GM23338 (cell line): ENCODE measurements at regions not wholly inside any gene's neighbourhood (a gene's known extent, or its start where the extent isn't known, plus 50 kb on each side); places are given as distances from the start of the nearest gene placed in this dataset.

Experiments used
- ATAC-seq: fragments of 200-7000 bp; cut with Tn5 transposase; 3 replicates; pipeline ENCODE4 v1.9.1; 2020
- DNase-seq: peaks from one replicate; pipeline ENCODE4 v3.0.0-alpha.2; 2015; ENCODE audit warnings: low spot score
- H2AFZ ChIP-seq: fragments of 200-600 bp; sonication (generic); 2 replicates; pipeline ENCODE4 v1.8.0; 2016; ENCODE audit warnings: antibody characterized with exemption, mild to moderate bottlenecking, moderate library complexity
- H3F3A ChIP-seq: fragments of 200-600 bp; sonication (generic); replicated peaks from 2 replicates; pipeline ENCODE4 v1.8.0; 2017; ENCODE audit warnings: antibody characterized with exemption, mixed run types, low read depth
- H3K27ac ChIP-seq: fragments of 200-600 bp; sonication (generic); 2 replicates; pipeline ENCODE4 v1.6.1; 2016; ENCODE audit warnings: low read depth
- H3K27me3 ChIP-seq: fragments of 200-600 bp; sonication (generic); 2 replicates; pipeline ENCODE4 v1.8.0; 2016; ENCODE audit warnings: mild to moderate bottlenecking, mixed run types, moderate library complexity; ENCODE audit not compliant: insufficient read depth
- H3K36me3 ChIP-seq: fragments of 200-600 bp; sonication (generic); 2 replicates; pipeline ENCODE4 v1.8.0; 2016; ENCODE audit warnings: mild to moderate bottlenecking; ENCODE audit not compliant: insufficient read depth
- H3K4me1 ChIP-seq: fragments of 200-600 bp; sonication (generic); 2 replicates; pipeline ENCODE4 v1.8.0; 2016; ENCODE audit warnings: mild to moderate bottlenecking, moderate library complexity; ENCODE audit not compliant: insufficient read depth
- H3K4me2 ChIP-seq: fragments of 200-600 bp; sonication (generic); 2 replicates; pipeline ENCODE4 v1.7.1; 2017; ENCODE audit warnings: mixed run types
- H3K4me3 ChIP-seq: fragments of 200-600 bp; sonication (generic); 2 replicates; pipeline ENCODE4 v1.6.1; 2016; ENCODE audit warnings: mixed run types
- H3K79me2 ChIP-seq: fragments of 200-600 bp; sonication (generic); replicated peaks from 2 replicates; pipeline ENCODE4 v1.8.0; 2017; ENCODE audit warnings: mild to moderate bottlenecking; ENCODE audit not compliant: insufficient read depth
- H3K9me2 ChIP-seq: fragments of 200-600 bp; sonication (generic); 2 replicates; pipeline ENCODE4 v1.8.0; 2017; ENCODE audit not compliant: insufficient read depth
- H4K20me1 ChIP-seq: fragments of 200-600 bp; sonication (generic); replicated peaks from 2 replicates; pipeline ENCODE4 v1.8.0; 2017; ENCODE audit warnings: mild to moderate bottlenecking; ENCODE audit not compliant: insufficient read depth
- H3K27ac Mint-ChIP-seq: 2 replicates; pipeline ENCODE4 v1.8.0; 2020; ENCODE audit warnings: inconsistent platforms, mild to moderate bottlenecking, moderate library complexity, mixed read lengths
- H3K27me3 Mint-ChIP-seq: 3 replicates; pipeline ENCODE4 v1.8.0; 2022; ENCODE audit warnings: low read depth, mild to moderate bottlenecking, moderate library complexity, mixed read lengths, inconsistent platforms; ENCODE audit not compliant: insufficient read depth, poor library complexity
- H3K36me3 Mint-ChIP-seq: 3 replicates; pipeline ENCODE4 v1.8.0; 2021; ENCODE audit warnings: low read depth, mild to moderate bottlenecking, inconsistent platforms, moderate library complexity, mixed read lengths
- H3K4me1 Mint-ChIP-seq: 3 replicates; pipeline ENCODE4 v1.8.0; 2020; ENCODE audit warnings: mild to moderate bottlenecking, inconsistent platforms, mixed read lengths
- H3K4me3 Mint-ChIP-seq: 3 replicates; pipeline ENCODE4 v1.8.0; 2021; ENCODE audit warnings: moderate library complexity, mild to moderate bottlenecking, inconsistent platforms, mixed read lengths
- H3K9me3 Mint-ChIP-seq: 3 replicates; pipeline ENCODE4 v1.8.0; 2020; ENCODE audit warnings: moderate library complexity, mild to moderate bottlenecking, inconsistent platforms, mixed read lengths
- CREB1 ChIP-seq: fragments of 250-450 bp; sonication (Bioruptor Pico); IDR thresholded peaks from 2 replicates; pipeline ENCODE4 v1.5.0; 2020; ENCODE audit warnings: low read depth, mild to moderate bottlenecking, moderate library complexity
- EZH2 ChIP-seq: fragments of 200-600 bp; sonication (generic); IDR thresholded peaks from one replicate; pipeline ENCODE4 v1.8.0; 2017; ENCODE audit warnings: antibody characterized with exemption, mild to moderate bottlenecking, low read depth; ENCODE audit not compliant: unreplicated experiment
- EZH2phosphoT487 ChIP-seq: fragments of 200-600 bp; sonication (generic); IDR thresholded peaks from one replicate; pipeline ENCODE4 v1.8.1; 2018; ENCODE audit warnings: antibody characterized with exemption; ENCODE audit not compliant: unreplicated experiment
- JUNB ChIP-seq: IDR thresholded peaks from one replicate; pipeline ENCODE4 v1.6.1; 2016; ENCODE audit warnings: antibody characterized with exemption; ENCODE audit not compliant: unreplicated experiment
- NANOG ChIP-seq: IDR thresholded peaks from 2 replicates; pipeline ENCODE4 v1.6.1; 2016; ENCODE audit warnings: antibody characterized with exemption, borderline replicate concordance
- POLR2AphosphoS5 ChIP-seq: IDR thresholded peaks from 2 replicates; pipeline ENCODE4 v1.6.1; 2016; ENCODE audit warnings: antibody characterized with exemption, low read depth
- STAT1 ChIP-seq: IDR thresholded peaks from one replicate; pipeline ENCODE4 v1.6.1; 2016; ENCODE audit warnings: antibody characterized with exemption; ENCODE audit not compliant: unreplicated experiment
- ZNF114 ChIP-seq: fragments of 250-450 bp; sonication (Bioruptor Pico); IDR thresholded peaks from 2 replicates; pipeline ENCODE4 v1.5.0; 2020; ENCODE audit warnings: mild to moderate bottlenecking, moderate library complexity
- ZNF331 ChIP-seq: fragments of 250-450 bp; sonication (Bioruptor Pico); IDR thresholded peaks from 2 replicates; pipeline ENCODE4 v1.5.0; 2020; ENCODE audit warnings: low read depth, mild to moderate bottlenecking, moderate library complexity
- TF ChIP-seq, protein P1 (sequence below): fragments of 250-450 bp; sonication (Bioruptor Pico); IDR thresholded peaks from 2 replicates; pipeline ENCODE4 v1.5.0; 2020; ENCODE audit warnings: mild to moderate bottlenecking, moderate library complexity
- TF ChIP-seq, protein P2 (sequence below): IDR thresholded peaks from one replicate; pipeline ENCODE4 v1.6.1; 2018; ENCODE audit warnings: antibody characterized with exemption; ENCODE audit not compliant: unreplicated experiment
- TF ChIP-seq, protein P3 (sequence below): IDR thresholded peaks from 2 replicates; pipeline ENCODE4 v1.6.1; 2016; ENCODE audit warnings: antibody characterized with exemption
- TF ChIP-seq, protein P4 (sequence below), 2 experiments: fragments of 200-600 bp in 1 of 2; sonication (generic) in 1 of 2; conservative IDR thresholded peaks; 2 replicates each; pipeline versions ENCODE4 v1.5.1 to v1.6.1; 2016 to 2017; ENCODE audit warnings: antibody characterized with exemption in 2 of 2, low read depth in 2 of 2, mild to moderate bottlenecking in 2 of 2, moderate library complexity in 1 of 2

DNA sequence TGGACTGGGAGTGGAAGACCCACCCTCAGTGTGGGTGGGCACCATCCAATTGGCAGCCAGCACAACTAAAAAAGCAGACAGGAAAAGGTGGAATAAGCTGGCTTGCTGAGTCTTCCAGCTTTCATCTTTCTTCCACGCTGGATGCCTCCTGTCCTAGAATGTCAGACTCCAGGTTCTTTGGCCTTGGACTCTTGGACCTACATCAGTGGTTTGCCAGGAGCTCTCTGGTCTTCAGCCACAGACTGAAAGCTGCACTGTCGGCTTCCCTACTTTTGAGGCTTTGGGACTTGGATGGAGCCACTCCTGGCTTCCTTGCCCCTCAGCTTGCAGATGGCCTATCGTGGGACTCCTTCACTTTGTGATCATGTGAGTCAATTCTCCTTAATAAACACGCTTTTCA is 59.8 kb downstream of the SOX4 start:
- TF ChIP-seq NANOG, result no peak
- TF ChIP-seq ZNF331 (CRISPR knock-in tag), result no peak
- TF ChIP-seq, protein P1, sequence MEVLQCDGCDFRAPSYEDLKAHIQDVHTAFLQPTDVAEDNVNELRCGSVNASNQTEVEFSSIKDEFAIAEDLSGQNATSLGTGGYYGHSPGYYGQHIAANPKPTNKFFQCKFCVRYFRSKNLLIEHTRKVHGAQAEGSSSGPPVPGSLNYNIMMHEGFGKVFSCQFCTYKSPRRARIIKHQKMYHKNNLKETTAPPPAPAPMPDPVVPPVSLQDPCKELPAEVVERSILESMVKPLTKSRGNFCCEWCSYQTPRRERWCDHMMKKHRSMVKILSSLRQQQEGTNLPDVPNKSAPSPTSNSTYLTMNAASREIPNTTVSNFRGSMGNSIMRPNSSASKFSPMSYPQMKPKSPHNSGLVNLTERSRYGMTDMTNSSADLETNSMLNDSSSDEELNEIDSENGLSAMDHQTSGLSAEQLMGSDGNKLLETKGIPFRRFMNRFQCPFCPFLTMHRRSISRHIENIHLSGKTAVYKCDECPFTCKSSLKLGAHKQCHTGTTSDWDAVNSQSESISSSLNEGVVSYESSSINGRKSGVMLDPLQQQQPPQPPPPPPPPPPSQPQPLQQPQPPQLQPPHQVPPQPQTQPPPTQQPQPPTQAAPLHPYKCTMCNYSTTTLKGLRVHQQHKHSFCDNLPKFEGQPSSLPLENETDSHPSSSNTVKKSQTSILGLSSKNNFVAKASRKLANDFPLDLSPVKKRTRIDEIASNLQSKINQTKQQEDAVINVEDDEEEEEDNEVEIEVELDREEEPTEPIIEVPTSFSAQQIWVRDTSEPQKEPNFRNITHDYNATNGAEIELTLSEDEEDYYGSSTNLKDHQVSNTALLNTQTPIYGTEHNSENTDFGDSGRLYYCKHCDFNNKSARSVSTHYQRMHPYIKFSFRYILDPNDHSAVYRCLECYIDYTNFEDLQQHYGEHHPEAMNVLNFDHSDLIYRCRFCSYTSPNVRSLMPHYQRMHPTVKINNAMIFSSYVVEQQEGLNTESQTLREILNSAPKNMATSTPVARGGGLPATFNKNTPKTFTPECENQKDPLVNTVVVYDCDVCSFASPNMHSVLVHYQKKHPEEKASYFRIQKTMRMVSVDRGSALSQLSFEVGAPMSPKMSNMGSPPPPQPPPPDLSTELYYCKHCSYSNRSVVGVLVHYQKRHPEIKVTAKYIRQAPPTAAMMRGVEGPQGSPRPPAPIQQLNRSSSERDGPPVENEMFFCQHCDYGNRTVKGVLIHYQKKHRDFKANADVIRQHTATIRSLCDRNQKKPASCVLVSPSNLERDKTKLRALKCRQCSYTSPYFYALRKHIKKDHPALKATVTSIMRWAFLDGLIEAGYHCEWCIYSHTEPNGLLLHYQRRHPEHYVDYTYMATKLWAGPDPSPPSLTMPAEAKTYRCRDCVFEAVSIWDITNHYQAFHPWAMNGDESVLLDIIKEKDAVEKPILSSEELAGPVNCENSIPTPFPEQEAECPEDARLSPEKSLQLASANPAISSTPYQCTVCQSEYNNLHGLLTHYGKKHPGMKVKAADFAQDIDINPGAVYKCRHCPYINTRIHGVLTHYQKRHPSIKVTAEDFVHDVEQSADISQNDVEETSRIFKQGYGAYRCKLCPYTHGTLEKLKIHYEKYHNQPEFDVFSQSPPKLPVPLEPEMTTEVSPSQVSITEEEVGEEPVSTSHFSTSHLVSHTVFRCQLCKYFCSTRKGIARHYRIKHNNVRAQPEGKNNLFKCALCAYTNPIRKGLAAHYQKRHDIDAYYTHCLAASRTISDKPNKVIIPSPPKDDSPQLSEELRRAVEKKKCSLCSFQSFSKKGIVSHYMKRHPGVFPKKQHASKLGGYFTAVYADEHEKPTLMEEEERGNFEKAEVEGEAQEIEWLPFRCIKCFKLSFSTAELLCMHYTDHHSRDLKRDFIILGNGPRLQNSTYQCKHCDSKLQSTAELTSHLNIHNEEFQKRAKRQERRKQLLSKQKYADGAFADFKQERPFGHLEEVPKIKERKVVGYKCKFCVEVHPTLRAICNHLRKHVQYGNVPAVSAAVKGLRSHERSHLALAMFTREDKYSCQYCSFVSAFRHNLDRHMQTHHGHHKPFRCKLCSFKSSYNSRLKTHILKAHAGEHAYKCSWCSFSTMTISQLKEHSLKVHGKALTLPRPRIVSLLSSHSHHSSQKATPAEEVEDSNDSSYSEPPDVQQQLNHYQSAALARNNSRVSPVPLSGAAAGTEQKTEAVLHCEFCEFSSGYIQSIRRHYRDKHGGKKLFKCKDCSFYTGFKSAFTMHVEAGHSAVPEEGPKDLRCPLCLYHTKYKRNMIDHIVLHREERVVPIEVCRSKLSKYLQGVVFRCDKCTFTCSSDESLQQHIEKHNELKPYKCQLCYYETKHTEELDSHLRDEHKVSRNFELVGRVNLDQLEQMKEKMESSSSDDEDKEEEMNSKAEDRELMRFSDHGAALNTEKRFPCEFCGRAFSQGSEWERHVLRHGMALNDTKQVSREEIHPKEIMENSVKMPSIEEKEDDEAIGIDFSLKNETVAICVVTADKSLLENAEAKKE (CRISPR knock-in tag), result no peak
- TF ChIP-seq EZH2, result no peak
- TF ChIP-seq, protein P2, sequence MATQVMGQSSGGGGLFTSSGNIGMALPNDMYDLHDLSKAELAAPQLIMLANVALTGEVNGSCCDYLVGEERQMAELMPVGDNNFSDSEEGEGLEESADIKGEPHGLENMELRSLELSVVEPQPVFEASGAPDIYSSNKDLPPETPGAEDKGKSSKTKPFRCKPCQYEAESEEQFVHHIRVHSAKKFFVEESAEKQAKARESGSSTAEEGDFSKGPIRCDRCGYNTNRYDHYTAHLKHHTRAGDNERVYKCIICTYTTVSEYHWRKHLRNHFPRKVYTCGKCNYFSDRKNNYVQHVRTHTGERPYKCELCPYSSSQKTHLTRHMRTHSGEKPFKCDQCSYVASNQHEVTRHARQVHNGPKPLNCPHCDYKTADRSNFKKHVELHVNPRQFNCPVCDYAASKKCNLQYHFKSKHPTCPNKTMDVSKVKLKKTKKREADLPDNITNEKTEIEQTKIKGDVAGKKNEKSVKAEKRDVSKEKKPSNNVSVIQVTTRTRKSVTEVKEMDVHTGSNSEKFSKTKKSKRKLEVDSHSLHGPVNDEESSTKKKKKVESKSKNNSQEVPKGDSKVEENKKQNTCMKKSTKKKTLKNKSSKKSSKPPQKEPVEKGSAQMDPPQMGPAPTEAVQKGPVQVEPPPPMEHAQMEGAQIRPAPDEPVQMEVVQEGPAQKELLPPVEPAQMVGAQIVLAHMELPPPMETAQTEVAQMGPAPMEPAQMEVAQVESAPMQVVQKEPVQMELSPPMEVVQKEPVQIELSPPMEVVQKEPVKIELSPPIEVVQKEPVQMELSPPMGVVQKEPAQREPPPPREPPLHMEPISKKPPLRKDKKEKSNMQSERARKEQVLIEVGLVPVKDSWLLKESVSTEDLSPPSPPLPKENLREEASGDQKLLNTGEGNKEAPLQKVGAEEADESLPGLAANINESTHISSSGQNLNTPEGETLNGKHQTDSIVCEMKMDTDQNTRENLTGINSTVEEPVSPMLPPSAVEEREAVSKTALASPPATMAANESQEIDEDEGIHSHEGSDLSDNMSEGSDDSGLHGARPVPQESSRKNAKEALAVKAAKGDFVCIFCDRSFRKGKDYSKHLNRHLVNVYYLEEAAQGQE, result no peak
- TF ChIP-seq JUNB, result no peak
- TF ChIP-seq EZH2phosphoT487, result no peak
- TF ChIP-seq ZNF114 (CRISPR knock-in tag), result no peak
- TF ChIP-seq POLR2AphosphoS5, result no peak
- TF ChIP-seq, protein P3, sequence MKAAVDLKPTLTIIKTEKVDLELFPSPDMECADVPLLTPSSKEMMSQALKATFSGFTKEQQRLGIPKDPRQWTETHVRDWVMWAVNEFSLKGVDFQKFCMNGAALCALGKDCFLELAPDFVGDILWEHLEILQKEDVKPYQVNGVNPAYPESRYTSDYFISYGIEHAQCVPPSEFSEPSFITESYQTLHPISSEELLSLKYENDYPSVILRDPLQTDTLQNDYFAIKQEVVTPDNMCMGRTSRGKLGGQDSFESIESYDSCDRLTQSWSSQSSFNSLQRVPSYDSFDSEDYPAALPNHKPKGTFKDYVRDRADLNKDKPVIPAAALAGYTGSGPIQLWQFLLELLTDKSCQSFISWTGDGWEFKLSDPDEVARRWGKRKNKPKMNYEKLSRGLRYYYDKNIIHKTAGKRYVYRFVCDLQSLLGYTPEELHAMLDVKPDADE, result no peak
- TF ChIP-seq CREB1 (CRISPR knock-in tag), result no peak
- TF ChIP-seq STAT1, result no peak
- TF ChIP-seq, protein P4, sequence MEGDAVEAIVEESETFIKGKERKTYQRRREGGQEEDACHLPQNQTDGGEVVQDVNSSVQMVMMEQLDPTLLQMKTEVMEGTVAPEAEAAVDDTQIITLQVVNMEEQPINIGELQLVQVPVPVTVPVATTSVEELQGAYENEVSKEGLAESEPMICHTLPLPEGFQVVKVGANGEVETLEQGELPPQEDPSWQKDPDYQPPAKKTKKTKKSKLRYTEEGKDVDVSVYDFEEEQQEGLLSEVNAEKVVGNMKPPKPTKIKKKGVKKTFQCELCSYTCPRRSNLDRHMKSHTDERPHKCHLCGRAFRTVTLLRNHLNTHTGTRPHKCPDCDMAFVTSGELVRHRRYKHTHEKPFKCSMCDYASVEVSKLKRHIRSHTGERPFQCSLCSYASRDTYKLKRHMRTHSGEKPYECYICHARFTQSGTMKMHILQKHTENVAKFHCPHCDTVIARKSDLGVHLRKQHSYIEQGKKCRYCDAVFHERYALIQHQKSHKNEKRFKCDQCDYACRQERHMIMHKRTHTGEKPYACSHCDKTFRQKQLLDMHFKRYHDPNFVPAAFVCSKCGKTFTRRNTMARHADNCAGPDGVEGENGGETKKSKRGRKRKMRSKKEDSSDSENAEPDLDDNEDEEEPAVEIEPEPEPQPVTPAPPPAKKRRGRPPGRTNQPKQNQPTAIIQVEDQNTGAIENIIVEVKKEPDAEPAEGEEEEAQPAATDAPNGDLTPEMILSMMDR (conservative IDR thresholded peaks at IDR 0.05; ENCODE audit: low read depth in 2 of 2), result no peak
- no peaks in the 10 kb centered on the region for H3K27me3 ChIP-seq
- H3K36me3 Mint-ChIP-seq, result peaks cover 16% of the 10 kb centered on the region; the same call in 2 of the 3 replicates
- no peak overlapping the region for H3K27ac ChIP-seq
- no peak for DNase-seq
- no peak overlapping the region for H3K4me3 ChIP-seq
- no peak for ATAC-seq
- no peaks in the 10 kb centered on the region for H4K20me1 ChIP-seq
- peaks cover 29% of the 10 kb centered on the region for H3K4me1 ChIP-seq
- no peak overlapping the region for H3K27ac Mint-ChIP-seq
- peaks cover 5% of the 10 kb centered on the region; the same call in 1 of the 2 replicates for H3K36me3 ChIP-seq
- H2AFZ ChIP-seq, result peak overlapping the region; percentile 52; the same call in 1 of the 2 replicates
- no peak overlapping the region for H3K4me2 ChIP-seq
- H3K4me1 Mint-ChIP-seq, result peaks cover 25% of the 10 kb centered on the region
- H3K79me2 ChIP-seq, result no peaks in the 10 kb centered on the region
- H3K4me3 Mint-ChIP-seq, result no peak overlapping the region
- H3K27me3 Mint-ChIP-seq, result peaks cover 1% of the 10 kb centered on the region
- H3F3A ChIP-seq, result no peaks in the 10 kb centered on the region
- H3K9me3 Mint-ChIP-seq, result peaks cover 13% of the 10 kb centered on the region
- peaks cover 6% of the 10 kb centered on the region; the same call in 1 of the 2 replicates for H3K9me2 ChIP-seq
